Epithelial cell of esophagus (primary cell): ENCODE measurements at regions not wholly inside any gene's neighbourhood (a gene's known extent, or its start where the extent isn't known, plus 50 kb on each side); places are given as distances from the start of the nearest gene placed in this dataset.

Source experiments
- DNase-seq: peaks from one replicate; pipeline ENCODE4 v3.0.0; 2010; ENCODE audit warnings: low read depth
- H3K4me3 ChIP-seq: 2 replicates; pipeline ENCODE4 v1.5.1; 2011; ENCODE audit warnings: mild to moderate bottlenecking, low read length, control low read depth
- TF ChIP-seq, protein P1 (sequence below): IDR thresholded peaks from 2 replicates; pipeline ENCODE4 v1.5.1; 2011; ENCODE audit warnings: low read depth, mild to moderate bottlenecking, low read length, control low read depth, inconsistent platforms; ENCODE audit not compliant: insufficient read depth; ENCODE audit errors: missing control alignments

DNA sequence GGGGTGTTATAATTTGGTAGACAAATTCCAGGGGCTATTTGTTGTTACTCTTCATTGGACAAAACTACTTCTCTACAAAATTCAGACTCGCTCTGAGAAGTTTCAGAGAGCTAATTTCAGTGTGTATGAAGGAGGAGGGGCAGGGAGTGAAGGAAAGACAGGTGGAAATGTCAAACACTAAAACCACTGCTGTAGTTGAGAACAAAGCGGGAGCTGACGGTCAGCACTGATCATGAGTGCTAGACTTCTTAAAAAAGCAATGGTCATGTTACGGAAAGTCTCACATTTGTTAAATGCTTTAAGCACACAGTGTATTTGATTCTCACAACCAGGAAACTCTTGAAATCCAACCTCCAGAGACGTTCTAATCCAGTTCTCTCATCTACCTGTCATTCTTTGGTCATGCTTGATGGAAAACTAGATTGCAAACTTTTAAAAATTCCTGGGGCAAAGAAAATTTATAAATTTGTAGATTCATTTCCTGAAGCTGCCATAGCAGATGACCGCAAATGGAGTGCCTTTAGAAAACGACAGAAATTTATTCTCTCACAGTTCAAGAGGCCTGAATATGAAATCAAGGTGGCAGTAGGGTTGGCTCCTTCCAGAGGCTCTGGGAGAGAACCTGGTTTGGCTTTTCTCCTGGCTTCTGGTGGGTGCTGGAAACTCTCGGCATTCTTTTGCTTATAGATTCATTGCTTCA, 100.7 kb upstream of the CARMIL1 start:
- H3K4me3 ChIP-seq, result no peak overlapping the region
- DNase-seq, result no peak
- TF ChIP-seq, protein P1, sequence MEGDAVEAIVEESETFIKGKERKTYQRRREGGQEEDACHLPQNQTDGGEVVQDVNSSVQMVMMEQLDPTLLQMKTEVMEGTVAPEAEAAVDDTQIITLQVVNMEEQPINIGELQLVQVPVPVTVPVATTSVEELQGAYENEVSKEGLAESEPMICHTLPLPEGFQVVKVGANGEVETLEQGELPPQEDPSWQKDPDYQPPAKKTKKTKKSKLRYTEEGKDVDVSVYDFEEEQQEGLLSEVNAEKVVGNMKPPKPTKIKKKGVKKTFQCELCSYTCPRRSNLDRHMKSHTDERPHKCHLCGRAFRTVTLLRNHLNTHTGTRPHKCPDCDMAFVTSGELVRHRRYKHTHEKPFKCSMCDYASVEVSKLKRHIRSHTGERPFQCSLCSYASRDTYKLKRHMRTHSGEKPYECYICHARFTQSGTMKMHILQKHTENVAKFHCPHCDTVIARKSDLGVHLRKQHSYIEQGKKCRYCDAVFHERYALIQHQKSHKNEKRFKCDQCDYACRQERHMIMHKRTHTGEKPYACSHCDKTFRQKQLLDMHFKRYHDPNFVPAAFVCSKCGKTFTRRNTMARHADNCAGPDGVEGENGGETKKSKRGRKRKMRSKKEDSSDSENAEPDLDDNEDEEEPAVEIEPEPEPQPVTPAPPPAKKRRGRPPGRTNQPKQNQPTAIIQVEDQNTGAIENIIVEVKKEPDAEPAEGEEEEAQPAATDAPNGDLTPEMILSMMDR, result no peak

DNA sequence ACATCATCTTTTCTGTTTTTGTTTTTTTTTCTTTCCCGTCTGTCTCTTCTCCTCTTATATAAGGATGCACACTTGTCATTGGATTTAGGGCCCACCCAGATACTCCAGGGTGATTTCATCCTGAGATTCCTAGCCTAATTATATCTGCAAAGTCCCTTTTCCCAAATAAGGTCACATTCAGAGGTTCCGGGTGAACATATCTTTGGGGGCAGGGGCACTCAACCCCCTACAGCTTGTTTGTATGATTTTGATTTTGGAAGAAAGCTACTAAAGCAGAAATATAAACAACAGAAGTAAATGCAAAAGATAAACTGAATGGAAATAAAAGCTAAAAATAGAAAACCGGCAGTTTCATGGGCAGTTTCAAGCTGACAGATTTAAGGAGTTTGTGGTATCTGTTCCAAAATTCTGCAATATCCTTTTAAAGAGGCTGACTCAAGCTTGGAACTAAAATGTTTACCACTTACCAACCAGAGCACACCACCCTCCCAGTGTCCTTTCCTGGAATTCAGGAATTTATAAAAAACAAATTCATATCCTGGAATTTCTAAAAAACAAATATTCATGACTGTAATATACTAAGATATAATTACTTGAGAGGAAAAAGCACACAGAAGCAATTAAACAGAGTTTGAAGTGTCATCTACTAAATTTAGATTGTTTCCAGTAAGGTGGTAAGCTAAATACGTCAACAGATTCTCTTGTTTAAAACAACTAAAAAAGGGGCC, 100.0 kb upstream of the CARMIL1 start:
- TF ChIP-seq, protein P1, result no peak
- no peak for DNase-seq
- no peak overlapping the region for H3K4me3 ChIP-seq

DNA sequence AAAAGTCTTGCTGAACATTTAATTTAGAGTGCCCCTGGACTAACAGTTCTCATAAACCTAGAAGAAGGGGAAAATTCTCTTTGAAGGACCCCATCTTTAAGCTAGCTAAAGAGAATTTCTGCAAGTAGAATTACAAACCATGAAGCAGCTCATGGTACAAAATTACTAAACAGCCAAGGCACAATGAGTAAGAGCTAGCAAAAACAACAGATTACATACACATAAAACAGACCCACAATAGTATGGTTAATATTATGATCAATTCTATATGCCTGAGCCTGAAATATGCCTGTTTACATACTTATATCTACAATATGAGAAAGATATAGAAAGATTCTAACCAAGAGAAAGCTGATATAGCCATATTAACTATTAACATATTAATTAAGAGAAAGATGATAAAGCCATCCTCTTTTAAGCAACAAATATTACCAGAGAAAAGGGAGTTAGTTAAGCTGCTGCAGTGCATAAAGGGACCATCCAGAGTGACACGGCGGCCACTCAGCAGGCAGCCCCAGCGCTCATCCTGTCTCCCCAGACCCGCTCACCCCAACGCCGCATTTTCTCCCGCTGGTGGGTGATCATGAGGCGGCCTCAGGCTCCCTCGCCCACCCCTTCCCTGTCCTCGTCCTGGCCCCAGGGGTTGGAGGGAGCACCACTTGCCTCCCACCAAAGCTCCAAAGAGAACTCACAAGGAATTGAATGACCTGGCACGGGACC, 98.4 kb upstream of the CARMIL1 start:
- TF ChIP-seq, protein P1, result no peak
- no peak overlapping the region for H3K4me3 ChIP-seq
- DNase-seq, result no peak

DNA sequence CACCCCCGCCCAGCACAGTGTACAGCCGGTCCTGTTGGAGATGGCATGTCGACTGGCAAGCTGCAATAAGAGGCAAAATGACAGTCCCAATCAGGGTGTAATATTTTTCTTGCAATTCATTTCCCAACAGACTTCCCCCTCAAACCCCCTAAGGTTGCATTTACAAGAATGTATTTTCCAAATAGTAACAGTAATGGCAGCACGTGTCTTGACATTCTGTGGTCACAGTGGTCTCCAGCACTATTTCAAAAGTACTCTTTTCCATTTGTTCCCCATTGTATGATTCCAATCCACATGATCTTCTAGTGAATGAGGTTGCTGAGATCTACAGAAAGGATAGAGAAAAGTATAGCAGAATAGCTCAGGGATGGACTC, 97.8 kb upstream of the CARMIL1 start:
- no peak overlapping the region for H3K4me3 ChIP-seq
- no peak for DNase-seq
- TF ChIP-seq, protein P1, result no peak

DNA sequence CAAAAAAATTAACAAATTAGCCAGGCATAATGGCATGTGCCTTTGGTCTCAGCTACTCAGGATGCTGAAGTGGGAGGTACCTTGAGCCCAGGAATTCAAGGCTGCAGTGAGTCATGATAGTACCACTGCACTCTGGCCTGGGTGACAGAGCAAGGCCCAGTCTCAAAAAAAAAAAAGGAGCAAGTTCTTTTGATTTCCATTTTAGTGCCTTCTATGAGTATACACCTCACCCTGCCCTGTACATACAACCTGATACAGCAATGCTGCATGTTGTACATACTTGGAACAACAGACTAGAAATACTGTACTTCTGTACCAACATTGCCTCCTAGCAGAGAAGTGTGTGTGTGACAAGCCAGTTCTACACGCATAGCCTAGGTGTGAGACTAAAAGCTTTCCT, 97.3 kb upstream of the CARMIL1 start:
- H3K4me3 ChIP-seq, result no peak overlapping the region
- peak; percentile 36 for DNase-seq
- TF ChIP-seq, protein P1, result no peak

DNA sequence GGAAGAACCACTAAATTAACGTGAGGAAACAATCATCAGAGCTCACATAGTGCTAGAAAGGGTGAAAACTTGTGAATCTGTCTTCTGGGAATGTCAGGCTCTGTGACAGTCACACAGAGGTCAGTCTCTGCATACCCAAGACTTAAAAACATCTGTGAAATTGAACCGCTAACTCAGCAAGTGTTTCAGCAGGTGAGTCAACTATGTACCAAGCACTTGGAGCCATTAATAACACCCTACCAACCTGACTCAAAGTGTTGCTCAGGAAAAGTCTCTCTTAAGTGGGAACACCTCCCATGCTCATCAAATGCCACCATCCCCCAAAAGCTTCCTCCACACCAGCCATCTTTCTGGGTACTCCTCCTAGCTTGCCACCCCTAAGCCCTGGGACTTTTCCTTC, 92.3 kb upstream of the CARMIL1 start:
- TF ChIP-seq, protein P1, result no peak
- no peak overlapping the region for H3K4me3 ChIP-seq
- peak; percentile 41 for DNase-seq
